ENCODE measurements at regions not wholly inside any gene's neighbourhood (a gene's known extent, or its start where the extent isn't known, plus 50 kb on each side); places are given as distances from the start of the nearest gene placed in this dataset.

- no peaks in the 10 kb centered on the region for H3K79me2 ChIP-seq (ENCODE audit: control insufficient read depth, insufficient read depth, low read length)
- H3K4me1 ChIP-seq (ENCODE audit: control insufficient read depth in 2 of 2, insufficient read depth in 2 of 2, low read length in 2 of 2) = peaks cover 3% of the 10 kb centered on the region in 2 donors
- no peaks in the 10 kb centered on the region for H4K20me1 ChIP-seq (ENCODE audit: control insufficient read depth, insufficient read depth, low read length, poor library complexity, severe bottlenecking)
- H3K9me3 ChIP-seq (ENCODE audit: control extremely low read depth in 1 of 3, control insufficient read depth in 2 of 3, insufficient read depth in 1 of 3, low read length in 2 of 3) = no peaks in the 10 kb centered on the region
- TF ChIP-seq CTCF (IDR thresholded peaks at IDR 0.05) = no peak
- no peak for TF ChIP-seq EZH2 (IDR thresholded peaks at IDR 0.05; ENCODE audit: borderline replicate concordance, insufficient read depth, low read depth, low read length, poor library complexity, severe bottlenecking)
- intact Hi-C loops (cut with micrococcal nuclease) = loop anchor here (10.0 kb wide), 1 partner anchor 326 kb away; no protein-coding TSS in a partner anchor
- POLR2A ChIA-PET = no interaction called here
- no peaks in the 10 kb centered on the region for H3K36me3 ChIP-seq (replicated peaks in 1 of 2; ENCODE audit: control extremely low read depth in 1 of 2, control insufficient read depth in 1 of 2, extremely low read depth in 1 of 2, insufficient read depth in 2 of 2, low read length in 1 of 2)
- H2AFZ ChIP-seq (ENCODE audit: insufficient read depth, low read depth, low read length, poor library complexity, severe bottlenecking) = no peak overlapping the region
- H3K4me2 ChIP-seq (replicated peaks; ENCODE audit: low read depth, low read length, poor library complexity, severe bottlenecking) = no peak overlapping the region
- H3K27ac Mint-ChIP-seq = no peak overlapping the region
- peaks cover 4% of the 10 kb centered on the region for H3K27me3 Mint-ChIP-seq
- no peaks in the 10 kb centered on the region for H3K9me3 Mint-ChIP-seq (ENCODE audit: insufficient read depth)
- ATAC-seq (ENCODE audit: low read depth) = no peak
- no peak overlapping the region for H3K4me3 ChIP-seq (ENCODE audit: control extremely low read depth in 1 of 5, extremely low read depth in 1 of 5, insufficient read depth in 1 of 5, low read depth in 2 of 5, low read length in 4 of 5)
- H3K9ac ChIP-seq (ENCODE audit: low read length) = no peak overlapping the region
- no peak for DNase-seq
- H3K4me3 Mint-ChIP-seq = no peak overlapping the region
- peaks cover 0 to 8% (median 3%) of the 10 kb centered on the region in 4 experiments for H3K27me3 ChIP-seq (replicated peaks in 1 of 4; ENCODE audit: control extremely low read depth in 1 of 4, control insufficient read depth in 3 of 4, insufficient read depth in 4 of 4, low read length in 3 of 4)
- CTCF ChIA-PET = interaction anchor here (1.0 kb wide), 1 partner anchor 12 kb away, joined by 3 read pairs; no protein-coding TSS in a partner anchor
- peaks cover 15% of the 10 kb centered on the region for H3K4me1 Mint-ChIP-seq
- WGBS (ENCODE audit: insufficient coverage) = 88% methylated on average over 6 of the region's 7 CpGs
- H3K27ac ChIP-seq (ENCODE audit: low read length in 2 of 2) = no peak overlapping the region
Measured at GRCh38 chr2:133840761-133841160, 272.5 kb upstream of the NCKAP5 start.

GRCh38 chr2:133841900-133842299, 273.6 kb upstream of the NCKAP5 start:
- Histone ChIP-seq H3K4me3 (ENCODE audit: control extremely low read depth in 1 of 5, extremely low read depth in 1 of 5, insufficient read depth in 1 of 5, low read depth in 2 of 5, low read length in 4 of 5) (no peak overlapping the region), H3K4me2 (replicated peaks; ENCODE audit: low read depth, low read length, poor library complexity, severe bottlenecking) (no peak overlapping the region), H4K20me1 (ENCODE audit: control insufficient read depth, insufficient read depth, low read length, poor library complexity, severe bottlenecking) (no peaks in the 10 kb centered on the region), H3K9me3 (ENCODE audit: control extremely low read depth in 1 of 3, control insufficient read depth in 2 of 3, insufficient read depth in 1 of 3, low read length in 2 of 3) (no peaks in the 10 kb centered on the region), H3K27me3 (replicated peaks in 1 of 4; ENCODE audit: control extremely low read depth in 1 of 4, control insufficient read depth in 3 of 4, insufficient read depth in 4 of 4, low read length in 3 of 4) (peaks cover 0 to 8% (median 3%) of the 10 kb centered on the region in 4 experiments), H2AFZ (ENCODE audit: insufficient read depth, low read depth, low read length, poor library complexity, severe bottlenecking) (no peak overlapping the region), H3K36me3 (replicated peaks in 1 of 2; ENCODE audit: control extremely low read depth in 1 of 2, control insufficient read depth in 1 of 2, extremely low read depth in 1 of 2, insufficient read depth in 2 of 2, low read length in 1 of 2) (no peaks in the 10 kb centered on the region), H3K27ac (ENCODE audit: low read length in 2 of 2) (no peak overlapping the region), H3K9ac (ENCODE audit: low read length) (no peak overlapping the region), H3K4me1 (ENCODE audit: control insufficient read depth in 2 of 2, insufficient read depth in 2 of 2, low read length in 2 of 2) (no peaks in the 10 kb centered on the region), H3K79me2 (ENCODE audit: control insufficient read depth, insufficient read depth, low read length) (no peaks in the 10 kb centered on the region)
- Mint-ChIP-seq H3K4me1 (peaks cover 7% of the 10 kb centered on the region), H3K27me3 (peaks cover 8% of the 10 kb centered on the region), H3K27ac (no peak overlapping the region), H3K9me3 (ENCODE audit: insufficient read depth) (no peaks in the 10 kb centered on the region), H3K4me3 (no peak overlapping the region)
- WGBS (ENCODE audit: insufficient coverage) = 87% methylated on average over 2 of the region's 4 CpGs
- ChIA-PET POLR2A (no interaction called here), CTCF (no interaction called here)
- intact Hi-C loops (cut with micrococcal nuclease) = loop anchor here (10.0 kb wide), 1 partner anchor 327 kb away; no protein-coding TSS in a partner anchor
- TF ChIP-seq EZH2 (IDR thresholded peaks at IDR 0.05; ENCODE audit: borderline replicate concordance, insufficient read depth, low read depth, low read length, poor library complexity, severe bottlenecking) (no peak), CTCF (IDR thresholded peaks at IDR 0.05) (no peak)
- DNase-seq = no peak
- ATAC-seq (ENCODE audit: low read depth) = no peak
